Neural cell (in vitro differentiated cells): ENCODE measurements at regions not wholly inside any gene's neighbourhood (a gene's known extent, or its start where the extent isn't known, plus 50 kb on each side); places are given as distances from the start of the nearest gene placed in this dataset.

Experiments used
- EZH2 ChIP-seq: fragments of 200-600, 300-800 bp; shearing (Covaris generic), sonication (generic); IDR thresholded peaks from 2 replicates; pipeline ENCODE4 v1.6.1; 2014; ENCODE audit warnings: antibody characterized with exemption, low read length, borderline replicate concordance, mild to moderate bottlenecking; ENCODE audit not compliant: insufficient read depth, poor library complexity, severe bottlenecking
- POLR2AphosphoS5 ChIP-seq: IDR thresholded peaks from 2 replicates; pipeline ENCODE4 v1.6.1; 2012
- RAD21 ChIP-seq: fragments of 450-650 bp; conservative IDR thresholded peaks from 2 replicates; pipeline ENCODE4 v1.6.1; 2014; ENCODE audit warnings: antibody characterized with exemption, mild to moderate bottlenecking, moderate library complexity
- TF ChIP-seq, protein P1 (sequence below): fragments of 450-650 bp; IDR thresholded peaks from 2 replicates; pipeline ENCODE4 v1.5.1; 2014; ENCODE audit warnings: antibody characterized with exemption, mild to moderate bottlenecking, moderate library complexity; ENCODE audit not compliant: poor library complexity, severe bottlenecking

GRCh38 chr2:21996339-21996738, 872.6 kb downstream of the TDRD15 start:
- no peak for TF ChIP-seq POLR2AphosphoS5
- TF ChIP-seq, protein P1, sequence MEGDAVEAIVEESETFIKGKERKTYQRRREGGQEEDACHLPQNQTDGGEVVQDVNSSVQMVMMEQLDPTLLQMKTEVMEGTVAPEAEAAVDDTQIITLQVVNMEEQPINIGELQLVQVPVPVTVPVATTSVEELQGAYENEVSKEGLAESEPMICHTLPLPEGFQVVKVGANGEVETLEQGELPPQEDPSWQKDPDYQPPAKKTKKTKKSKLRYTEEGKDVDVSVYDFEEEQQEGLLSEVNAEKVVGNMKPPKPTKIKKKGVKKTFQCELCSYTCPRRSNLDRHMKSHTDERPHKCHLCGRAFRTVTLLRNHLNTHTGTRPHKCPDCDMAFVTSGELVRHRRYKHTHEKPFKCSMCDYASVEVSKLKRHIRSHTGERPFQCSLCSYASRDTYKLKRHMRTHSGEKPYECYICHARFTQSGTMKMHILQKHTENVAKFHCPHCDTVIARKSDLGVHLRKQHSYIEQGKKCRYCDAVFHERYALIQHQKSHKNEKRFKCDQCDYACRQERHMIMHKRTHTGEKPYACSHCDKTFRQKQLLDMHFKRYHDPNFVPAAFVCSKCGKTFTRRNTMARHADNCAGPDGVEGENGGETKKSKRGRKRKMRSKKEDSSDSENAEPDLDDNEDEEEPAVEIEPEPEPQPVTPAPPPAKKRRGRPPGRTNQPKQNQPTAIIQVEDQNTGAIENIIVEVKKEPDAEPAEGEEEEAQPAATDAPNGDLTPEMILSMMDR: no peak
- no peak for TF ChIP-seq EZH2
- no peak for TF ChIP-seq RAD21
